Esophagus muscularis mucosa (tissue), 4 donors: ENCODE measurements at regions not wholly inside any gene's neighbourhood (a gene's known extent, or its start where the extent isn't known, plus 50 kb on each side); places are given as distances from the start of the nearest gene placed in this dataset.
"Not testable (repeated sequence)": the region's sequence is repeated elsewhere in the genome, so short reads cannot be mapped to it uniquely, and the experiment has no call there.

ENCODE experiments used
- EP300 ChIP-seq: sonication (generic); formaldehyde crosslinking; IDR thresholded peaks from one replicate; pipeline ENCODE4 v1.6.1; 2017; ENCODE audit warnings: antibody characterized with exemption
- POLR2A ChIP-seq: fragments of 450-650 bp; IDR thresholded peaks from one replicate; pipeline ENCODE4 v1.6.1; 2017; ENCODE audit warnings: antibody characterized with exemption, moderate library complexity, mild to moderate bottlenecking, low read depth
- POLR2AphosphoS5 ChIP-seq, 2 donors: sonication (generic); formaldehyde crosslinking; IDR thresholded peaks; one replicate each; pipeline ENCODE4 v1.6.1; 2017; ENCODE audit warnings: antibody characterized with exemption in 2 of 2
- TF ChIP-seq, protein P1 (sequence below), 3 experiments: fragments of 200-600 bp in 2 of 3; fragments of 450-650 bp in 1 of 3; sonication (generic) in 2 of 3; IDR thresholded peaks; one replicate each; pipeline ENCODE4 v1.5.1; 2017 to 2019; ENCODE audit warnings: antibody characterized with exemption in 3 of 3, mild to moderate bottlenecking in 2 of 3, moderate library complexity in 1 of 3

DNA sequence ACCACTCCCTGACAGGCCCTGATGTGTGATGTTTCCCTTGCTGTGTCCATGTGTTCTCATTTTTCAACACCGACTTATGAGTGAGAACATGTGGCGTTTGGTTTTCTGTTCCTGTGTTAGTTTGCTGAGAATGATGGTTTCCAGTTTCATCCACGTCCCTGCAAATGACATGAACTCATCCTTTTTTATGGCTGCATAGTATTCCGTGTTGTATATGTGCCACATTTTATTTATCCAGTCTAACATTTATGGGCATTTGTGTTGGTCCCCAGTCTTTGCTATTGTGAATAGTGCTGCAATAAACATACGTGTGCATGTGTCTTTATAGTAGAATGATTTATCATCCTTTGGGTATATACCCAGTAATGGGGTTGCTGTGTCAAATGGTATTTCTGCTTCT is 830.3 kb upstream of the ADGRB3 start:
- TF ChIP-seq, protein P1, sequence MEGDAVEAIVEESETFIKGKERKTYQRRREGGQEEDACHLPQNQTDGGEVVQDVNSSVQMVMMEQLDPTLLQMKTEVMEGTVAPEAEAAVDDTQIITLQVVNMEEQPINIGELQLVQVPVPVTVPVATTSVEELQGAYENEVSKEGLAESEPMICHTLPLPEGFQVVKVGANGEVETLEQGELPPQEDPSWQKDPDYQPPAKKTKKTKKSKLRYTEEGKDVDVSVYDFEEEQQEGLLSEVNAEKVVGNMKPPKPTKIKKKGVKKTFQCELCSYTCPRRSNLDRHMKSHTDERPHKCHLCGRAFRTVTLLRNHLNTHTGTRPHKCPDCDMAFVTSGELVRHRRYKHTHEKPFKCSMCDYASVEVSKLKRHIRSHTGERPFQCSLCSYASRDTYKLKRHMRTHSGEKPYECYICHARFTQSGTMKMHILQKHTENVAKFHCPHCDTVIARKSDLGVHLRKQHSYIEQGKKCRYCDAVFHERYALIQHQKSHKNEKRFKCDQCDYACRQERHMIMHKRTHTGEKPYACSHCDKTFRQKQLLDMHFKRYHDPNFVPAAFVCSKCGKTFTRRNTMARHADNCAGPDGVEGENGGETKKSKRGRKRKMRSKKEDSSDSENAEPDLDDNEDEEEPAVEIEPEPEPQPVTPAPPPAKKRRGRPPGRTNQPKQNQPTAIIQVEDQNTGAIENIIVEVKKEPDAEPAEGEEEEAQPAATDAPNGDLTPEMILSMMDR (IDR thresholded peaks at IDR 0.05) = not testable (repeated sequence)
- TF ChIP-seq POLR2A; POLR2AphosphoS5 (IDR thresholded peaks at IDR 0.05); EP300: not testable (repeated sequence)
